Caco-2 (cell line): ENCODE measurements at regions not wholly inside any gene's neighbourhood (a gene's known extent, or its start where the extent isn't known, plus 50 kb on each side); places are given as distances from the start of the nearest gene placed in this dataset.
A peak's percentile ranks its signal among the peaks of the same experiment; 100 is the strongest.

Source experiments
- BruUV-seq: library from RNA; stranded (reverse); fragments of 400-500 nt; replicated peaks from 2 replicates; lab custom pipeline; 2021; lab: Mats Ljungman, UMichigan
- CTCF ChIA-PET: fragments of 300-600 bp; sonication (Branson Sonifier 250); formaldehyde crosslinking; loops from one replicate; lab custom pipeline; 2022; ENCODE audit warnings: antibody characterized with exemption; lab: Charles Lee
- POLR2A ChIA-PET: fragments of 300-600 bp; sonication (Branson Sonifier 250); formaldehyde crosslinking; loops from one replicate; lab custom pipeline; 2022; ENCODE audit warnings: antibody characterized with exemption; lab: Charles Lee
- DNase-seq, 2 experiments: peaks; one replicate each; pipeline versions ENCODE4 v3.0.0 to v3.0.0-alpha.2; 2020 to 2022
- H3K27me3 ChIP-seq: replicated peaks from 2 replicates; pipeline ENCODE4 v1.6.0; 2011; ENCODE audit warnings: low read length; ENCODE audit not compliant: control insufficient read depth, insufficient read depth
- H3K36me3 ChIP-seq: 2 replicates; pipeline ENCODE4 v1.5.1; 2011; ENCODE audit warnings: low read length; ENCODE audit not compliant: control insufficient read depth, insufficient read depth
- H3K4me1 ChIP-seq: fragments of 250-450 bp; sonication (Bioruptor Pico); 2 replicates; pipeline ENCODE4 v1.5.1; 2020; ENCODE audit warnings: mild to moderate bottlenecking
- H3K4me3 ChIP-seq: 2 replicates; pipeline ENCODE4 v1.5.1; 2011; ENCODE audit warnings: low read depth, mild to moderate bottlenecking, control low read depth, low read length
- H3K9me3 ChIP-seq: fragments of 250-450 bp; sonication (Bioruptor Pico); 2 replicates; pipeline ENCODE4 v1.5.1; 2020; ENCODE audit warnings: mild to moderate bottlenecking, moderate library complexity
- H3K27ac Mint-ChIP-seq: one replicate; pipeline ENCODE4 v1.8.0; 2022; ENCODE audit warnings: mixed read lengths; ENCODE audit not compliant: unreplicated experiment
- H3K27me3 Mint-ChIP-seq: one replicate; pipeline ENCODE4 v1.8.0; 2022; ENCODE audit warnings: mixed read lengths; ENCODE audit not compliant: insufficient read depth, unreplicated experiment
- H3K36me3 Mint-ChIP-seq: one replicate; pipeline ENCODE4 v1.8.0; 2022; ENCODE audit warnings: mild to moderate bottlenecking, mixed read lengths; ENCODE audit not compliant: insufficient read depth, unreplicated experiment
- H3K4me1 Mint-ChIP-seq: one replicate; pipeline ENCODE4 v1.8.0; 2022; ENCODE audit warnings: low read depth, mixed read lengths; ENCODE audit not compliant: unreplicated experiment
- H3K4me3 Mint-ChIP-seq: one replicate; pipeline ENCODE4 v1.8.0; 2022; ENCODE audit warnings: mild to moderate bottlenecking, moderate library complexity, mixed read lengths; ENCODE audit not compliant: unreplicated experiment
- H3K9me3 Mint-ChIP-seq: one replicate; pipeline ENCODE4 v1.8.0; 2022; ENCODE audit warnings: mixed read lengths; ENCODE audit not compliant: unreplicated experiment
- CTCF ChIP-seq, 2 experiments: fragments of 200-600 bp in 1 of 2; IDR thresholded peaks; 1 replicate in 1 of 2; 2 replicates in 1 of 2; pipeline versions ENCODE4 v1.5.1 to v1.8.0; 2011 to 2022; ENCODE audit warnings: antibody characterized with exemption in 1 of 2, control low read depth in 1 of 2, inconsistent platforms in 1 of 2, low read depth in 1 of 2, low read length in 1 of 2, mild to moderate bottlenecking in 1 of 2, moderate library complexity in 1 of 2; ENCODE audit not compliant: insufficient read depth in 1 of 2, severe bottlenecking in 1 of 2, unreplicated experiment in 1 of 2
- intact Hi-C: fragments of 100-400 bp; cut with micrococcal nuclease; formaldehyde crosslinking; loops from one replicate; pipeline ENCODE4 v1.10.0; 2022; ENCODE audit not compliant: unreplicated experiment

GRCh38 chr17:77405867-77406732, 265.3 kb downstream of the SEC14L1 start:
- no TSS peak for BruUV-seq
- H3K4me3 Mint-ChIP-seq = no peak overlapping the region

GRCh38 chr17:77407321-77408277, 266.8 kb downstream of the SEC14L1 start:
- intact Hi-C loops = no loop called here
- Mint-ChIP-seq H3K36me3 (peaks cover 40% of the 10 kb centered on the region), H3K27ac (peak overlapping the region; percentile 18), H3K4me1 (peaks cover 11% of the 10 kb centered on the region), H3K4me3 (no peak overlapping the region), H3K27me3 (no peaks in the 10 kb centered on the region), H3K9me3 (no peaks in the 10 kb centered on the region)
- no TSS peak for BruUV-seq
- ChIA-PET POLR2A (no interaction called here), CTCF (interaction anchor here (0.6 kb wide), 1 partner anchor 152 kb away, joined by 3 read pairs; no protein-coding TSS in a partner anchor)
- no peaks in the 10 kb centered on the region for H3K27me3 ChIP-seq
- DNase-seq = no peak
- H3K4me1 ChIP-seq = peaks cover 11% of the 10 kb centered on the region; the same call in 1 of the 2 replicates
- no peak overlapping the region for H3K4me3 ChIP-seq
- TF ChIP-seq CTCF (IDR thresholded peaks at IDR 0.05; ENCODE audit: insufficient read depth in 1 of 2, low read depth in 1 of 2, low read length in 1 of 2, severe bottlenecking in 1 of 2, unreplicated experiment in 1 of 2) = no peak
- no peaks in the 10 kb centered on the region; the same call in 1 of the 2 replicates for H3K36me3 ChIP-seq
- no peaks in the 10 kb centered on the region for H3K9me3 ChIP-seq

More at GRCh38 chr17:77405867-77406732, 265.3 kb downstream of the SEC14L1 start:
- TF ChIP-seq CTCF (IDR thresholded peaks at IDR 0.05; ENCODE audit: insufficient read depth in 1 of 2, low read depth in 1 of 2, low read length in 1 of 2, severe bottlenecking in 1 of 2, unreplicated experiment in 1 of 2) = no peak
- CTCF ChIA-PET = no interaction called here
- Mint-ChIP-seq H3K36me3 (peaks cover 49% of the 10 kb centered on the region), H3K9me3 (no peaks in the 10 kb centered on the region), H3K27ac (peak overlapping the region; percentile 28), H3K27me3 (no peaks in the 10 kb centered on the region), H3K4me1 (peaks cover 10% of the 10 kb centered on the region)
- intact Hi-C loops = no loop called here
- Histone ChIP-seq H3K27me3 (no peaks in the 10 kb centered on the region), H3K4me3 (no peak overlapping the region), H3K36me3 (no peaks in the 10 kb centered on the region; the same call in 1 of the 2 replicates), H3K4me1 (peaks cover 11% of the 10 kb centered on the region; the same call in 1 of the 2 replicates), H3K9me3 (no peaks in the 10 kb centered on the region)
- DNase-seq = no peak
- POLR2A ChIA-PET = no interaction called here

GRCh38 chr17:77408284-77408683, 267.5 kb downstream of the SEC14L1 start:
- ChIA-PET POLR2A (no interaction called here), CTCF (interaction anchor here (0.6 kb wide), 1 partner anchor 153 kb away, joined by 3 read pairs; no protein-coding TSS in a partner anchor)
- intact Hi-C loops = no loop called here
- Mint-ChIP-seq H3K4me1 (peaks cover 17% of the 10 kb centered on the region), H3K36me3 (peaks cover 35% of the 10 kb centered on the region), H3K27me3 (no peaks in the 10 kb centered on the region), H3K27ac (peak overlapping the region; percentile 18), H3K9me3 (no peaks in the 10 kb centered on the region), H3K4me3 (no peak overlapping the region)
- H3K27me3 ChIP-seq = no peaks in the 10 kb centered on the region
- no peak overlapping the region for H3K4me3 ChIP-seq
- H3K36me3 ChIP-seq = no peaks in the 10 kb centered on the region; the same call in 1 of the 2 replicates
- no peak for DNase-seq
- BruUV-seq = no TSS peak
- H3K9me3 ChIP-seq = no peaks in the 10 kb centered on the region
- TF ChIP-seq CTCF (IDR thresholded peaks at IDR 0.05; ENCODE audit: insufficient read depth in 1 of 2, low read depth in 1 of 2, low read length in 1 of 2, severe bottlenecking in 1 of 2, unreplicated experiment in 1 of 2) = no peak
- H3K4me1 ChIP-seq = peaks cover 11% of the 10 kb centered on the region; the same call in 1 of the 2 replicates
